Stimulated activated CD4-positive, alpha-beta T cell treated with anti-CD3 and anti-CD28 coated beads, Interleukin-4, amount 100 ng/mL, for 1 hour (primary cell): ENCODE measurements at regions not wholly inside any gene's neighbourhood (a gene's known extent, or its start where the extent isn't known, plus 50 kb on each side); places are given as distances from the start of the nearest gene placed in this dataset.

Experiments used
- DNase-seq: peaks from one replicate; pipeline ENCODE4 v3.0.0-alpha.2; 2020

GRCh38 chr2:217717646-217718045, 285.1 kb downstream of the TNS1 start:
- no peak for DNase-seq

- no peak for DNase-seq
These were observed 287.3 kb downstream of the TNS1 start for GRCh38 chr2:217715484-217715883.

- no peak for DNase-seq
These were observed 288.5 kb downstream of the TNS1 start for GRCh38 chr2:217714287-217714751.

- DNase-seq, result peak; percentile 71
These were observed 289.2 kb downstream of the TNS1 start for GRCh38 chr2:217713395-217714286.

- no peak for DNase-seq
These were observed 290.4 kb downstream of the TNS1 start for GRCh38 chr2:217712431-217712830.

GRCh38 chr2:217711188-217711587, 291.6 kb downstream of the TNS1 start:
- no peak for DNase-seq

- no peak for DNase-seq
These were observed 292.5 kb downstream of the TNS1 start for GRCh38 chr2:217710211-217710765.

GRCh38 chr2:217709478-217710210, 293.2 kb downstream of the TNS1 start:
- DNase-seq, result no peak

GRCh38 chr2:217707131-217707611, 295.6 kb downstream of the TNS1 start:
- DNase-seq, result no peak

- DNase-seq, result no peak
These were observed 296.3 kb downstream of the TNS1 start for GRCh38 chr2:217706513-217706912.

- no peak for DNase-seq
These were observed 296.7 kb downstream of the TNS1 start for GRCh38 chr2:217706095-217706494.

- DNase-seq, result no peak
These were observed 297.3 kb downstream of the TNS1 start for GRCh38 chr2:217705461-217705860.

GRCh38 chr2:217703999-217704398, 298.8 kb downstream of the TNS1 start:
- DNase-seq, result no peak

GRCh38 chr2:217703102-217703501, 299.7 kb downstream of the TNS1 start:
- no peak for DNase-seq

- no peak for DNase-seq
These were observed 301.2 kb downstream of the TNS1 start for GRCh38 chr2:217701622-217702021.

- no peak for DNase-seq
These were observed 304.1 kb downstream of the TNS1 start for GRCh38 chr2:217698691-217699090.

GRCh38 chr2:217695033-217695520, 307.7 kb downstream of the TNS1 start:
- no peak for DNase-seq

GRCh38 chr2:217694291-217694690, 308.5 kb downstream of the TNS1 start:
- DNase-seq, result no peak

GRCh38 chr2:217693363-217693762, 309.4 kb downstream of the TNS1 start:
- DNase-seq, result no peak

- no peak for DNase-seq
These were observed 310.7 kb downstream of the TNS1 start for GRCh38 chr2:217691920-217692666.

GRCh38 chr2:217691516-217691915, 311.3 kb downstream of the TNS1 start:
- no peak for DNase-seq

GRCh38 chr2:217689053-217689452, 313.7 kb downstream of the TNS1 start:
- no peak for DNase-seq

- no peak for DNase-seq
These were observed 314.3 kb downstream of the TNS1 start for GRCh38 chr2:217688494-217688893.
